ENCODE measurements at regions not wholly inside any gene's neighbourhood (a gene's known extent, or its start where the extent isn't known, plus 50 kb on each side); places are given as distances from the start of the nearest gene placed in this dataset.

DNA sequence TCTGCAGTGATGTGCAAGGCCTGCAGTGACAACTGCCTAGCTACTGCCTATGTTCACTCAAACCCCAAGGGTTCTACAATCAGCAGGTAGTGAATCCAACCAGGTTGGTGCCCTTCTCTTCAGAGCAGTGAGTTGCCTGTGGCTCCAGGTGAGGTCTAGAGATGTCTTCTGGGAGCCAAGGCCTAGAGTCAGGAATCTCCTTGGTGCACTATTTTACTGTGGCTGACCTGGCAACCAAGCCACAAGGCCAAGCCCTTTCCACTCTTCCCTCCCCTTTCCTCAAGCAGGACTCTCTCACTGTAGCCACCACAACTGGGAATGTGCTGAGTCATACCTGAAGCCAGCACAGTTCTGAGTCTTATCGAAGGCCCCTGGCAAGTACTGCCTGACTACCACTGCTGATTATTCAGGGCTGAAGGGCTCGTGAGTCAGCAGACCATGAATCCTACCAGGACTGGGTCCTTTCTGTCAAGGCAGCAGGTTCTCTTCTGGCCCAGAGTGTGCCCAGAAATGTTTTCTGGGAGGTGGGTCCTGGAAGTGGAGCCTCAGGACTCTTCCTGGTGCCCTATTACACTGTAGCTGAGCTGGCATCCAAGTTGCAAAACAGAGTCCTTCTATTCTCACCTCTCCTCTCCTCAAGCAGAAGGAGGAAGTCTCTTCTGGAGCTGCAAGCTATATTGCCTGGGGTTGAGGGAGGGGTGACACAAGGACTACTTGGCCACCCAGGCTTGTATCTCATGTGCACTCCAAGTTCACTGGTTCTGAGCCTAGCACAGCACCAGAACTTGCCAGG is 111.6 kb downstream of the BTC start:
- DNase-seq (ENCODE audit: low read depth) = peak; percentile 94

DNA sequence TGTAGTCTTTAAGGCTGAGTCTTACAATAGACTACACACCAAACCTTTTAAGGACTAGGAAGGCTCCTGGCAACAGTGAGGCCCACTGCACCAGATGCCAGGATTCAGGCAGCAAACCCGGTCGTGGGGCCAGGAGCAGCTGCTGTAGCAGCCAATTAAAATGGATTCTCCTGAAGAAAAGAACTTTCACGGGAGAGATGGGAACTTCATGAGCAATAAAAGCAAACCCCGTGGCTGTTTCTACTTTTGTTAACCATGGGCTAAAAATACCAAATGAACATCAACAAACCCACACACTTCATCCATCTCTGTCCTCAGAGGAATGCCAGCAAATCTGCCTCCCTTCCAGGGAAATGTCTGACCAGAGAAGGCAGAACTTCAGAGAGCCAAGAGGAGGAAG is 101.4 kb downstream of the BTC start:
- DNase-seq (ENCODE audit: low read depth) = peak; percentile 22

Data from EH (cell line).